ENCODE measurements at regions not wholly inside any gene's neighbourhood (a gene's known extent, or its start where the extent isn't known, plus 50 kb on each side); places are given as distances from the start of the nearest gene placed in this dataset.

DNA sequence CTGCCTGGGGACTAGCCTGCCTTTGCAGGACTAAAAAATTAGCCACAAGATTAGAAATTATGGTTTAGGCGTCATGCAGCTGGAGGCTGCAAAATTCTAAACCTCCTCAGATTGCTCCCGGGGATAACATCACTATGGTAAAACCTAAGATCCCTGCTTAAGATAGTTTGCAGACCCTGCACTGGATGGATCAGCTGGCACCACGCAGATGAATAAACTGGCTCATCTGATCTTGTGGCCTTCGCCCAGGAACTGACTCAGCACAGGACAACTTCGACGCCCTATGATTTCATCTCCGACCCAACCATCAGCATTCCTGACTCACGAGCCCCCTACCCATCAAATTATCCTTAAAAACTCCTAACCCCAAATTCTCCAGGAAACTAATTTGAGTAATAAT, 482.4 kb downstream of the SPRY1 start:
- DNase-seq (ENCODE audit: low spot score), result no peak

DNA sequence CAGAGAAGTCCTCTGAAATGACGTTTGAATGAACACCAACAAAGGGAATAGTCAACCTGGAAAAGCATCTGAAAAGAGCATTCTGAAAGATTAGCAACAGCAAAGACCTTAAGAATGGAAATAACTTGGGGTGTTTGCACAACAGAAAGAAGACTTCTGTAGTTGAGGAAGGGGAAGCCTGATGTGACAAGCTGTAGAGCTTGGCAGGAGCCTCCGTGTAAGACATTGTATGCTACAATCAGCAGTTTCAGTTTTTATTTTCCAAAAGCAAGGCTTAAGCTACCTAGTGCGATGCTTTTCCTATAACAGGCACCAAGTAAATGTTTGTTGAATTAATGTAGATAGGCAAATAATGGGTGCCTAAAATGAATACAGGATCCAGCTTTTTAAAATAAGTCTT, 484.0 kb downstream of the SPRY1 start:
- DNase-seq (ENCODE audit: low spot score), result no peak

DNA sequence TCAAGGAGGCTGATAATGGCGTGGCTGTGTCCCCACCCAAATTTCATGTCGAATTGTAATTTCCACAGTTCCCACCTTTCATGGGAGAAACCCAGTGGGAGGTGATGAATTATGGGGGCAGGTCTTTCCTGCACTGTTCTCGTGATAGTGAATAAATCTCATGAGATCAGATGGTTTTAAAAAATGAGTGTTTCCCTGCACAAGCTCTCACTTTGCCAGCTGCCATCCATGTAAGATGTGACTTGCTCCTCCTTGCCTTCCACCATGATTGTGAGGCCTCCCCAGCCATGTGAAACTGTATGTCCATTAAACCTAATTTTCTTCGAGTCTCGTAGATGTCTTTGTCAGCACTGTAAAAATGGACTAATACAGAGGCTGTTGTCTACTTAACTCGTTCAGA, 488.3 kb downstream of the SPRY1 start:
- no peak for DNase-seq (ENCODE audit: low spot score)

DNA sequence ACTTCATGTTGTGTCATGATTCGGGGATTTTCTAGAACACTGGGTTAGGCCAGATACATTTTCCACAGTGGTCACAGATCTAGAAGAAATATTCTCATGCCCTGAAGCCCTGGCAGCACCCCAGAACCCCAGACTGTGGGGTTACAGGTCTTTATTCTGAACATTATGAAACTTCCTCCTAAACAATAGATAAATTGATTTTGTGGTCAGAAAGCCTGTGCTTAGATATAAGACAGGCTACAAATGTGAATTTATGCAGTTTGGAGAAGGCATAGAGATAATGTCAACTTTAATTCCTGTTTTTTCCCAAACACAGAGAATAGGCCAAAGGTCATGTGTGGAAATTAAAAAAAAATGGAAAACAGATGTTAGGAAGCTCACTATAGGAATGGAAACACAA, 492.9 kb downstream of the SPRY1 start:
- no peak for DNase-seq (ENCODE audit: low spot score)

DNA sequence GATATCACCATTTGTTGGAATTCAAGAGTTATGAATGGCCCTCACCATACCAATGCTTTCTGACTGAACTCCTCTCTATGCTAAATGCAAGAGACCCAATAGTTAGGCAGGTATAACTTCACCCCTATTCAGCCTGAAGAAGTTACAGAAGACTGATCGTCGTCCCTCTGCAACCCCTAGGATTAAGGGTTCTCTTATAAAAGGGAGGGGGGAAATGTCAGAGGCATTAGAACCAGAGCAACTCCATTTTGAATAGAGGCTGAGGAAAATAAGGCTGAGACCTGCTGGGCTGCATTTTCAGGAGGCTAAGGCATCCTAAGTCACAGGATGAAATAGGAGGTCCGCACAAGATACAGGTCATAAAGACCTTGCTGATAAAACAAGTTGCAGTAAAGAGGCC, 494.3 kb downstream of the SPRY1 start:
- DNase-seq (ENCODE audit: low spot score), result no peak

DNA sequence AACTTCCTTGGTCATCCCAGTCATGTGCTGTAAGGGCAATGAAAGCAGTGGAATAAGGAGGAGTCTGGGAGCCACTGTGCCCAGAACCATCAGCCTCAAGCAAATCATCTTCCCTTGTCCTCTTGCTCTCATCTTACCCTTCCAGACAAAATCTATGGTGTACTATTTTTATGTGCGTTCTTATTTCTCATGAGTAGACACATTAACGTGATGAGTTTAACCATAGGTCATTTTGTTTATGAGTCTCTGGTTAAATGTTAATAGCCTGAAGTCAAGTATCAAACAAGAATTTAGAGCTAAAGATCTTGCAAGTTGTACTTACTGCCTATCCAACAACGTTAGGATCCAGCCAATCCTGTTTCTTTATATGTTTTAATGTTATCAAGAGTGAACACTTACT, 495.3 kb downstream of the SPRY1 start:
- no peak for DNase-seq (ENCODE audit: low spot score)

DNA sequence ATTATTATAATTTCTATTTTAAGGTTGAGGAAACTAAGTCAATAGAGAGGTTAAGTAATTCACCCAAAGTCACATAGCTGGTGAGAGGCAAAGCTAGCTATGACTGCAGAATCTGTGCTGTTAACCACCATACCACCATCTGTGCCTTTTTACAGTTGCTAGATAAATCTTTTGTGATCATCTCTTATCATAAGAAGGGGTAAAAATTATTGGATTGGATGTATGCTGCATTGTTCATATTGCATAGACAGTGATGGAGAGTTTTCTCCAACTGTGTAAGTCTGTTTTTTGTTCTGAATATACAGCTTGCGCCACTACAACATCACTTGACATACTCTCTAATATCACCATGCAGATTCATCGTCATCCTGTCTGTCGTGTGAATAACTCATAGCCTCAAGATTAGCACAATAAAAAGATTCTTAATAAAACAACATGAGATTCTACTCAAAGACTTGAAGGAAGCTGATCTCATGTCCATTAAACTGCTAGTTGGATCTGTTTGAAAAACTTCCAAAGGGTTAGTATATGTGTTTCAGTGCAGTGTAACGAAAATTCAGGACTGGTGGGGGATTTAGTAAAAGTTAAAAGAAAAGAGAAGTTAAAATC, 495.9 kb downstream of the SPRY1 start:
- no peak for DNase-seq (ENCODE audit: low spot score)

DNA sequence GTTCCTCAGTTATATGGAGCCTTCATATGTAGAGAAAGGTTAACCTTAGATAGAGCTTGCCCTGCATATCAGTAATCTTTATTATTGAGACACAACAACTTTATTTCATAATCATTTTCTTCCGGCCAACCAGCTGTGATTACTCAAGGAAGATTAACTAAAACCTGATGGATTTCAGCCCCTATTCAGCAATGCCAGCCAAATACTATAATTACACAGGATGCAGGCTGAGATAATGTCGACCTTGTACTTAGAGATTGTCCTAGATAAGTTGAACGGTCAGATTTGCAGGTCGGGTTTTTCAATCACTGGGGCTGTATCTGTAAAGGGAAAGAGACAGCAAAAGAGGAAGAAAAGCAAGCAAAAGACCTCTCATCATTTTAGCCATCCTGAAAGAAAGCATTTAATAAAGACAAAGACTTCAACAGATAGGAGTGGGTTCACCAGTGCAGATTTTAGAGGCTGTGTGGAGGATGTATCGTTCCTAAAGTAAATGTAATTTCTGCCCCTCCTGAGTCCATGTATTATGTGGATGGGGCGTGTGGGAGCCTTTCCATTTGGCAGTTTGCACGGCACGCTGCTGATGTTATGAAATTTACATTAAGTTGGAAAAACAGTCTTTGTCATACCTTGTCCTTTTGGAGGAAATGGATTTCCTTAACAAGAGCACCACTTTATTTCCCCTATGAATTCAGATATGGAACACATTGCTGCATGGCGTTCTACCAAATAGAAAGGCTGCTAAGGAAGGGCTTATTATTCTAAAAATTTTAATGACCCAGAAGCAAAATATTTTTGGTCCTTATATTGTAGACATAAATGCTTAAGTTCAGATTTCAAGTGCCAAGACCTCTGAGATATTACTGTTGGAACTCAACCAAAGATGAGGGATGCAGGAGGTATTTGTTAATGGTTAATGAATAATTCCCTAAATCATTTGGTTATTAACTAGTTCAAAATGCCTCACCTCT, 496.7 kb downstream of the SPRY1 start:
- no peak for DNase-seq (ENCODE audit: low spot score)

DNA sequence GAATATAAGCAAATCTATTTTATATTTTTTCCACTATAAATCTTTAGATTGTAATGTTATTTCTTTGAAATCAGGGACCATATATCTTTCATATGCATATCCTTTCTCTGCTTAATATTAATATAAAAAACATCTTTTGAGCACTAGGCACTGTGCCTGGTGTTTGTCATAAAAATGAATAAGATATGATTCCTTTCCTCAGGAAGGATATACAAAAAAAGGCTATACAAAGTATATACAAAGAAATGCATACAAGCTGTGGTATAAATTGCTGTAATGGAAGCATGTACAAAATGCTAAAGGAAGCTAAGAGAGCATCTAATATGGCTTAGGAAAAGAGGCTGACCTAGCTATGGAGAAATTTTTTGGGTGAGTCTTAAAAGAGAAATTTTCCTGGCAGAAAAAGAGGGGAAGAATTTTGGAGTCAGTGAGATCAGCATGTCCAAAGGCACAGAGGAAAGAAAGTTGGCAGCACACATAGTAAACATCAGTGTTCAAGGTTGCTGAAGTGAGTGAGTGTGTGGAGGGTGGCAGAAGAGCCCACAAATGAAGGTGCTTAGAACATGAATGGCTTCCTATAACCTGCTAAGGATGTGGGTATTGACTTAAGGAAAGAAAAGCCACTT, 500.0 kb downstream of the SPRY1 start:
- no peak for DNase-seq (ENCODE audit: low spot score)

DNA sequence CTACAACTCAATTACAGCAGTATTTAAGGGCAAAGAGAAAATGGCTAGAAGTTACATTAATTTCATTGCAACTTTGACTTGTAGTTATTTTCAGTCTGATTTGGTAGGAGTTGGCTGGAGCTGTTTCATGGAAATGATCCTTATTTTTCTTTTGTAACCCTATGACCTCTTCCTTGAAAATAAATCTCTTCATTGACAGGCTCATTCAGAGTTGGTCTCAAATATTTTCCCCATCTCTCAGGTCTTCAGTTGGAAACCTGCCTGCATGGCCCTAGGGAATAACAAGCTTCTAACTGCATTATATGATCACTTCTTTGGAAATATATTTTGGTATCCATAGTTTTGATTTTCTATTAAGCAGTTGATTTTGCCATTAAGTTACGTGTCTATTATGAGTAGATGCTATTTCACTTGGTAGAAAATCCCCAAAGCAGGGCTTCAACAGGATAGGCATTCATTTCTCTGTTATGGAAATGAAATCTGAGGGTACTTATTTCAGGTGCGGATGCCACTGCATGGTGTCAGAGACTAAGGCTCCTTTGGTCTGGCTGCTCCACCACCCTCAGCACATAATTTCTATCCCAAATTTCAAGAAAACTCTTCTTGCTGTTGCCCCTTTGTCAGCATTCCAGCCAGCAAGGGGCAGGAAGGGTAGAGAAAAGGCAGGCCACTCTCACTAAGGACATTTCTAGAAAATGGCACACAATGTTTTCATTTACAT, 502.5 kb downstream of the SPRY1 start:
- DNase-seq (ENCODE audit: low spot score), result no peak

DNA sequence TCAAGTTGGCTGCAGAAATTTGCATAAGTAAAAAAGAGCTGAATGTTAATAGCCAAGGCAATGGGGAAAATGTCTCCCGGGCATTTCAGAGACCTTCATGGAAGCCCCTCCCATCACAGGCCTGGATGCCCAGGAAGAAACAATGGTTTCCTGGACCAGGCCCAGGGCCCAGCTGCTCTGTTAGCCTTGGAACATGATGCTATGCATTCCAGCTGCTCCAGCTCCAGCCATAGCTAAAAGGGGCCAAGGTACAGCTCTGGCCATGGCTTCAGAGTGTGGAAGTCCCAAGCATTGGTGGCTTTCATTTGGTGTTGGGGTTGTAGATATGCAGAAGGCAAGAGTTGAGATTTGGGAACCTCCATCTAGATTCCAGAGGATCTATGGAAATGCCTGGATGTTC, 508.3 kb downstream of the SPRY1 start:
- DNase-seq (ENCODE audit: low spot score), result no peak

DNA sequence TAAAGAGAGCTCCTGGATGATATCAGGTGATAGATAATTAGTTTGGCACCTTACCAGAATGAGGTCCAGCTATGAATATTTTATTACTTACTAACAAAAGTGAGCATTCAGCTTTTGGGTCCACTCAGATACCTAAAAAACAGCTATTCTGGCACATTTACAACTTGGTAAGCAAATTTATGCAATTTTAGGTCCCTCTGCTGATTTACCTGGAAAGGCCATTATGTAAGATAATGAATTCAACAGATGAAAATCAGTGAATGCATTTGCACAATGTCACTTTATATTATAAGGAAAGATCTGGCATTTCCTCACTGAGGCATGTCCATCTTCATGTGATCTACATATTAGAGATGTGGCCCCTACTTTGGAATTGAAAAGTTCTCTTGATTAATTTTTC, 517.0 kb downstream of the SPRY1 start:
- no peak for DNase-seq (ENCODE audit: low spot score)

DNA sequence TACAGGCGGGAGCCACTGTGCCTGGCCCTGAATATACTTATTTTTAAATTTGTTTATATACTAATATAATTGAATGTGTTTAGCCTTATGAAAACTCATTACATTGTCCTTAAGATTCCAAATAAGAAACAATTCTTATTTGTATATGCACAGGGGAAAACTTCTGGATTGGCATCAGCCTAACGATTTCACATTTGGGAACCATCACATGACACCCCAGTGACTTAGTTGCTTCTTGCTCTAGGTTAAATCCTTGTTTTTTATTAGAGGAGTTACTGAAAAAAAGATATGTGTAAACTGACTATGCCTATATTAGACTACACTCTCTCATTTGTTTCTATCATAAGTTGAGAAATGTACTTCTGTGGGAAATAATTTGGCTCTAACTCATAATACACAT, 520.2 kb downstream of the SPRY1 start:
- DNase-seq (ENCODE audit: low spot score), result no peak

DNA sequence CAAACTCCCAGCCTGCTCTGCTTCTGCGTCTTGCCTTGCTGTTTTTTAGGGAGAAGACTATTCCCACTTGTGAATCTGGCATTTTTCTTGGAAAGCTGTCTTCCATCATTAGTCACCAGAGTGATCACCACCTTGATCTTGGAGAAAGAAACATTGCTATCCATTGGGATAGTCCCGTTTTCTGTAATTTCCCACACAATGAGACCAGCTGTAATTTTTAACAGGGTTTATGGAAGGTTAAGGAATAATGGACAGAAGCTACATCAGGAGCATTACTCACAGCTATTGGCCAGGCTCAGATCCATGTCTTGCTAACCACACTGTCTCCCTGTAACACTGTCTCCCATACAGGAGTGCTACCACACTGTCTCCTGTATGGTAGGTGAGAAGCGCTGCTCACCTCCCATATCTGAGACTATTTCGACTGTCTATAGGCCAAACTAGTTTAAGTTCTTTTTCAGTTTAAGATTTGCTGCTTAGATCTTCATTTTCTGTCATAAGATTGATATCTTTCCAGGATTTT, 523.0 kb downstream of the SPRY1 start:
- DNase-seq (ENCODE audit: low spot score), result no peak

DNA sequence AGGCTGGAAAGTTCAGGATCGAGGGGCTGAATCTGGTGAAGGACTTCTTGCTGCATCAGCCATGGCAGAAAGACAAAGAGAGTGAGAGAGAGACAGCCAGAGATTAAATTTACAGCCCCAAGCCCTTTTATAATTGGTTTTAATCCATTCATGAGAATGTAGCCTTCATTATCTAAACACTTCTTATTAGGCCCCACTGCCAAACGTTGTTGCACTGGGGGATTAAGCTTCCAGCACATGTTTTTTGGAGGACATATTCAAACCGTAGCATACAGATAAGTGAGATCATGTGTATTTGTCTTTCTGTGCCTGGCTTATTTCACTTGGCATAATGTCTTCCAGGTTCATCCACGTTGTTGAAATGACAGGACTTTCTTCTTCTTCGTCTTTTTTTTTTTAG, 524.7 kb downstream of the SPRY1 start:
- DNase-seq (ENCODE audit: low spot score), result no peak

DNA sequence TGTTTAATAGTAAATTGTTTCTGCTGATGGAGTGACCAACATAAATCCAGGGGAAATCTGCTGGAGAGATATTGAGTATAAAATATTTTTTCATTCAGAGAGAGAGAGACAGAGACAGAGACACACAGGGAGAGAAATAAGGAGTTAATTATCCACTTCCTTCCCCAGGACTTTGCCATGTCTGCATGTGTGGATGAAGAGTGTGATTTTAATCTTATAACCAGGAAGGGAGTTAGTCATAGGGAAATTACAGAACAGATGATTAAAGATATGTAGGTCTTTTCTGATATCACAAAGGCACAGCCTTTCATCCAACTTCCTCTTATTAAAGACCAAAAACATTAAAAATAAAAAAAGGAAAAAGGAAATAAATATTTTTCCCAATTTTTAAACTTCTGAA, 526.3 kb downstream of the SPRY1 start:
- no peak for DNase-seq (ENCODE audit: low spot score)

DNA sequence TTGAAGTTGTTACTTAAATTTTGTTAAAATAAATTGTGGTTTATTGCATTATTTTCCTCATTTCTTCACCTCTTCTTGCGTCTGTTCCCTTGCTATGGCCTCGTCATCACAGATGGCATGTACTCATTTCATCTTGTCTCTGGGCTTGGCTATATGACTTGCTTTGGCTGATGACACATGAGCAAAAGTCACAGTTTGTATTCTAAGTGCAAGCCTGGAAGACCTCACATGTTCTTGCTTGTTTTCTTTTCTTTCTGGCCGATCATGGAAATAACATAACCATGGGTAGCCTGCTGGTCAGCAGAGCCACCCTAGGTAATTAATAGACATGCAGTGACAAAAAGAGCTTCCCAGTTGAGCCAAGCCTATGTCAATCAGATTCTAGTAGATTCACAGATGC, 527.9 kb downstream of the SPRY1 start:
- DNase-seq (ENCODE audit: low spot score), result no peak

DNA sequence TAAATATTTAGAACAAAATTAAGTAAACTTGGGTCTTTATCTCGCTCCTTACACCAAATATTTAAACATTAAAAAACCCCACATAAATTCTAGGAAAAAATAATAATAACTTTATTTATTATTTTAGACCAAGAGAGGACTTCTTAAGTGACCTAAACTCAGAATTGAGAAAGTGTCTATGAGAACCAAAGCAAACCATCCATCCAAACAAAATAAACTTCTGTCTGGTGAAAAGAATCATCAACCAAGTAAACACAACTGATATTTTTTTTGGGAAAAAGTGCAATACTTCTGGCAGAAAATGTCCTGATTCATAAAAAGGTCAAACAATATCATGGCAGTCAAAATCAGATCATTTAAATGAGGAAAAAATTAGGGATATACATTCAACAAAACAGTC, 533.0 kb downstream of the SPRY1 start:
- no peak for DNase-seq (ENCODE audit: low spot score)

DNA sequence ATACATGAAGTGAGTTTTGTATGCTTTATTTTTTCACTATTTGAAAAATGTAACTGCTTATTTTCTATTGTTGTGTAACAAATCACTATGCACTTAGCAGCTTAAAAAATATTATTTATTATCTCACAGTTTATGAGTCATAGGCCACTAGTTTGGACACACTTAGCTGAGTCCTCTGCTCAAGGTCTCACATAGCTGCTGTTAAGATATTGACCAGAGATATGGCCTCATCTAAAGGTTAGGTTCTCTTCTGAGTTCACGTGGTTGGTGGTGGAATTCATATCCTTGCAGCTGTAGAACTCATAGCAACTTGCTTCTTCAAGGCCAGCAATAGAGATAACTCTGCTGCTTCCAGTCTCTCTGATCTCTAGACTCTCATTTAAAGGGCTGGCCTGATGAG, 534.4 kb downstream of the SPRY1 start:
- no peak for DNase-seq (ENCODE audit: low spot score)

DNA sequence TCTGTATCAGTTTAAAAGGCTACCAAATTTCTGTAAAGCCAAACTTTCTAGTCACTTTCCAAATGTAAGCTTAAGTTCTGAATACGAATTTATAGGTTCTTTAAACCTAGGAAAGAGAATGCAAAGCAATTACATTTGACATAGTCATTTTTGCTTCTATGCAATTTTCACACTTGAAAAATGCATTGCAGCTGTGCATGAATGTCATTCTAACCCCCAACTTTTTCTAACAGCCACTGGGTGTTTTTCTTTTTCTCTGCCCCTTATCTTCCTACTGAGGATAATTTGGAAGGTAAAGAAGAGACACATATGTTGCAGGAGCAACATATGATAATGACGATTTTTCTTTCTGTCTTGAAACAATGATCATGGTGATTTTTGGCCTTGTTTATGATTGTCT, 537.5 kb downstream of the SPRY1 start:
- DNase-seq (ENCODE audit: low spot score), result no peak

DNA sequence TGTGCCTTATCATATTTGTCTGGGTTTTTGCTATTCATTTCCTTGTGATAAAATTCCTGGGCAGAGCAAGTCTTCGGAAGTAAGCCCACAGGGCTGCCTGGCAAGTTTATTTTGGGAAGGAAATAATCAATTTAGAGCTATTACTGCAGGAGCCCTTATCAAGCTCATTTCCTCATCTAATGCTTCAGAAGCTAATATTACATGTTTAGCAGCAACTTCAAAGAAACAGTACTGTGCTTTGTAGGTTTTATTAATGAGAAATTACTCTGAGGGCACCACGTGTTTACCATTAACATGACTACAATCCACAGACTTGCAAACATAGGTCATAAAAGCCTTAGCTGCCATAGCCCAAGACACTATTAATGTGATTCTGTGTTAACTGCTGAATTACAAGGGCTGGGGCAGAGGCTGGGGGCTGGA, 540.0 kb downstream of the SPRY1 start:
- DNase-seq (ENCODE audit: low spot score), result no peak

DNA sequence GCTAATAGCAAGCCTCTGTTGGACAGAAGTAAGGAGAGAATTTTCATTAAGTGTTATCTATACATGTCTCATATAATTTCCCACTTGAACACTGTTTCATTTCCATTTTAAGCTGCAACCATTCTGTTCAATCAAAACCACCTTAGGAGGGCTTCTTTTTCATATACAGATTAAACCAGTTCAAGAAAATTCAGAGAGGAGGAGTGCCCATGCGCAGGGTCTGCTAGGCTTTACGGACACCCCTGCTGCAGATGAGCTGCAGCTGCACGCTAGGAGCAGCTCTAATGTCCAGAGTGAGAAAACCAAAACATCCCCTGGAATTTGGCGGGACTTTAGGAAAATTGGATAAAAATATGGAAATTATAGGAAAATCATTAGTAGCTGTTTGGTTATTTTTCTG, 541.0 kb downstream of the SPRY1 start:
- DNase-seq (ENCODE audit: low spot score), result no peak

Data from hepatic stellate cell (primary cell).